GM21381 (cell line): ENCODE measurements at regions not wholly inside any gene's neighbourhood (a gene's known extent, or its start where the extent isn't known, plus 50 kb on each side); places are given as distances from the start of the nearest gene placed in this dataset.

ENCODE experiments used
- ATAC-seq: cut with Tn5 transposase; IDR thresholded peaks from one replicate; pipeline ENCODE4 v1.9.1; 2021; ENCODE audit warnings: mild to moderate bottlenecking, moderate library complexity; ENCODE audit not compliant: unreplicated experiment

DNA sequence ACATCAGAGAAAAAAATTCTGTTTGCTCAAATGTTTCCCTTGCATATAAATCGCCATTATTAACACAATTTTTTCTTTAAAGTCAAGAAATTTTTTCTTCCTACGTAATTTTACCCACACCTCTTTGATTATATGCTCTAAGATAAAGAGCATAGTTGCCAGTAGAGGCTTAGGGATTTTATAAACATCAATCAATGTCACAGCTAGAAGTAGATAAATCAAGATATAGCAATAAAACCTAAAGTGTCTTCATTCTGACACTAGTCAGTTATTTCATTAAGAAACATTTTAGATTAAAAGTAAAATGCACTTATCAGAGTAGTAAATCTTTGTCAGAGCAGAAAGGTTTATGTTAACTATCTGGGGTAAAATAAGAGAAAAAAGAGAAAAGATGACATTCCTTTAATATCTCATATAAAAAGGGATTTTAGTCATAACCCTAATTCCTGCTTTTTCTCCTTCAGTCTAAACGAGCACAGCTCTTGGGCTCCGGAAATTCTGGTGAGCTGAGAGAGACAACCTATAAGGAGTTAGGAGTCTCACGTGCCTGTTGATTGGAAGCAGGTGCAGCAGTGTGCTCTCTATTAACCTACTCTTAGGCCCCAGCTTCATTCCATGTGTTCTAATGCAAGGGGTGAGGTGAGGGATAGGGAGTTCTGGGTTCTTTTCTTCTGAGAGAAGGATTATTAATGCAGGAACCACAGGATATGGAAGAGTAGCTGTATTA, 172.4 kb upstream of the GULP1 start:
- no peak for ATAC-seq

DNA sequence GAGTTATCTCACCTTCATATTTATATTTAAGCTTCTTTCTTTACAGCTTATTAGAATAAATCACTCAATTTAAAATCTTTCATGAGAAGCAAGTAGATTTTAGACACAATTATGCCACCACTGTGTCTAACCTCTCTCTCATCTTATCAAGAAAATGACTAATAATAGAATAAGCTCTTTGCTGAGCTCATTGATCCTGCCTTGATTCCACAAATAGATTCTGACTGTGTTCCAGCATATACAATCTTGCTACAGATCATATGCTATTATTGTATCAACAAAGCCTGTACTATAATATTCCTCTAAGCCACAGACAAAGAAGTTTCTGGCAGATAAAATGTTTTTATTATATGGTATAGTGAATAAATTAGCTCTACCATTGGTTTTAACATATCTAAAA, 168.7 kb upstream of the GULP1 start:
- no peak for ATAC-seq

DNA sequence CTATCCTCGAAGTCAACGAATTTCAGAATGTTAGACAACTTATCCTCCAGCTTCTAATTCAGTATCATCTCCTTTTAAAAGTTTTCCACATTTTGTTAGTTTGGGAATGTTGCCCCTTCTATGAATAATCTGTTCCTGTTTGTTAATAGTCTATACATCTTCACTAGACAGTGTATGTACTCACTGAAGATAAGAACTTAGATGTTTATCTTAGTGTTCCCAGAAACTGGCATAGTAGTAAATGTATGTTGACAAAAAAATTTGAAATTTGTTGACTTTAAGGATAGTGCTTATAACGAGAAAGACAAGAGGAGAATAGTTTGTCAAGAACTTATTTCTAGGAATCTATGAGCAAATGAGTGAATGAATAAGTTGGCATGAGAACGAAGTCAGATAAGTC, 162.0 kb upstream of the GULP1 start:
- no peak for ATAC-seq

DNA sequence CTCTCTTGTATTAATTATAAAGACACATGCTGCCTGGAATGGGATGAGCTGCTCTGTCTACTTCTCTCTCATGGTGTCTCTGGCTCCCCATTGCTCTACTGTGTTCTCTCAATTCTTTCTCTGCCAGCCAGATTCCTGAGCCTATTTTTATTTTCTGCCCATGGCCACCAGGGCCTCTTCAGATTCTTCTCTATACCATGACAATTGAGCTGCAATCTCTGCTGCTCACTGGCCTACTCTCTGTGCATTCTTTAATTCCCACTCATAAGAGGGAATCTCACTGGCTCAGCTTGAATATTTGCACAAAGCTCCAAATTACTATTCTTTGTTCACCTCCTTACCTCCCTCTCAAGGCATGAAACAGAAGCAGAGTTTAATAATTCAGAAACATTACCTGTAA, 161.4 kb upstream of the GULP1 start:
- no peak for ATAC-seq

DNA sequence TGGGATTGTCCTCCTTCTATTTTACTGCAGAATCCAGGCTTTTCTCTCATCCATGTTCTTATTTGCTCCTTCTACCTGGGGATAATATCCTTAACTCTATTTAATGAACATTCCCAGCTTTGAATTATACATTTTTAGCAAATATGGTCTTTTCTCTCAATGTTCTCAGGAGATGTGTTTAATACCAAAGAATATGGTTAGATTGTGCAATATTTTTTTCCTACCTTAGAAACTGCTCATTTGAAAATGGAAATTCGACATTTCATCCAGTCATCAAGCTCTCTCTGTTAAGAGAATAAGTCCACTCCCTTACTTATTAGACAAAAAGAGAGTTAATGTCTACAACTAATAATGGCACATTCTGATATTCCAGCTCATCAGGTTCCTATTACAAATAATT, 160.4 kb upstream of the GULP1 start:
- no peak for ATAC-seq

DNA sequence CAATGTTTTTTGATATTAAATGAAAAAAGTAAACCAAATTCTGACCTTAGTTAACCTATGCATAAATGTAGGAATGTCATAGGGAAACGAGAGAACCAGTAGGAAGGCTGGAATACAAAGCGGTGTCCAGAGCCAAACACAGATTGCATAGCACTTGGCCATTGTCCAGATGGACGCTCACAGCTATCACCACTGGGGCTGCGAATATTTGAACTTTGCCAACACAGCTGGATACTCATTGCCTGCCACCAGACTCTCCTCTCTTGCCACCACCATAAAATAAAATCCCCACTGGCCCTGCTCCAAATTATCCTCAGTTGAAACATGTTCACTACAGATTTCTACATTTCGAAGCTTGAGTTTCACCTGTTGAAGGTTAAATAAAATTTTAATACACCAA, 159.3 kb upstream of the GULP1 start:
- no peak for ATAC-seq

DNA sequence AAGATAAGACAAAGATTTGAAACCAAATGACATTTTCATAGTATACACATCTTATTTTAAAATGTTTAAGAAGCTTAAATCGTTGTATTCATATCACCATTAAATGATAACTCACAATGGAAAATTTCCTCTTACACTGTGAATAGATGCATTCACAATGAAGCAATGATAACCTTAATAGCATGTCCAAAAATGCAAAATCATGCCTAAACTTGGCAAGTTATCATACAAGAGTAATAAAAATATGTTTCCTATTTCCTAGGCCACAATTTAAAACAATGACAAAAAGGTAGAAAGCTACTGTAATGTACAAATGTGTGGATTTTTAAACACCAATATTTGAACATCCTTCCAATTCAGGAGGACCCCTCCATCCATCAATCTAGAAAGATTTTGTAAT, 157.4 kb upstream of the GULP1 start:
- no peak for ATAC-seq

DNA sequence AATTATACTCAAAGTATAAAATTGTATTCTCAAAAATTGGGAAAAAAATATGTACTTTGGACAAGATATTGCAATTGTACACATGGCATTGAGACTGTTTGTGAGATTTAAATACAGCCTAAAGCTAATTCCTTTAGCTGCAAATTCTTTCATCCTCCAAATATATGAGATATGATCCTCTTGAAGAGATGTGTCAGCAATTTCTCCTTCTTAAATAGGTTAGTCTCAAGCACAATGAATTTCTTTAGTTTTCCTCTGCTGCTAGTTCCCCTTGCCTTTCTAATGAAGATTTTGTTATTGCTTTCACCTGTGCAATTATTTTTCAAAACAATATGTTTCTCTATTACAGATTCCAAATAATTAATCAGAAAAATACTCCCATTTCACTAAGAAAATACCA, 153.4 kb upstream of the GULP1 start:
- ATAC-seq: no peak

DNA sequence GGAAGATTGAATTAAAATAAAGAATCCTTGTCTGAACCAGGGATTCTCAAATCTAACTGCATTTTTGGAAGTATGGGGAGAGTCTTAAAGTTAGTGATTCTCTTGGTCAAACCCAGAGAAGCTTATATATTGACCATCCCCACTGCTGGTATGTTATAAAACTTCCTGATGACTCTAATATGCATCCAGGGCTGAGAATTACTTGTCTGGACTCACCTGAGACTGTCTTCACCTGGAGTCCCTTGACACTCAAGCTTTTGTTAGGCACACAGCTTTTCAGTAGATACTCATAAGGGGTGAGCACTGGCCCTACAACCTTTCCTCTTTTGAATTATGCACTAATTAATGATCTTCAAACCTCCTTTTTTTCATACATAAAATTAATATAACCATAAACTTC, 149.6 kb upstream of the GULP1 start:
- no peak for ATAC-seq

DNA sequence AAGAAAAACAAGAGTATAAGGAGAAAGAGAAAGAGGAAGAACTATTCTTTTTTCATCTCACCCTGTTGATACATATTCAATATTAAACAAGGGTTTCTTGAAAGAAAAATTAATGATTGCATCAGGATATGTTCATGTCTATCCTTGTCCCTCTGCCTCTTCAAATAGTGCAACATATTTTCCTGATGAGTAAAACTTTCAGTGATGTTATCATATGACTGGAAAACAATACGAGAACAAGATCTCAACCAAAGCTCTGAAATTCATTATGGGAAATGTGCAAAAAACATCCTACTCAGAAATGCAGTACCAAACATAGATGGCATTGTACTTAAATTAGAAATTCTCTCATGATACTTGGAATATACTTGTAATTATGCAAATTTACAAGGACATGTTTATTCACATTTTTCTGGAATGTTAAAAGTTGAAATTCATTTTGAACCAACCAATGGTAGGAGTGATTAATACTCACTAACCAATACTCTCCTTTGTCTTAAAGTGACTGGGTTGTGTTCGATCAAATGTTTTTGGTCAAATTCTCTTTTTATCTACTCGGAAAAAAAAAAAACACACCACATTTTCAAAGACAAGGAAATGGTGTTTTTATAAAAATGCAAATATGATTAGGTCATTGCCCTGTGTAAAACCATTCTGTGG, 148.9 kb upstream of the GULP1 start:
- ATAC-seq: no peak

DNA sequence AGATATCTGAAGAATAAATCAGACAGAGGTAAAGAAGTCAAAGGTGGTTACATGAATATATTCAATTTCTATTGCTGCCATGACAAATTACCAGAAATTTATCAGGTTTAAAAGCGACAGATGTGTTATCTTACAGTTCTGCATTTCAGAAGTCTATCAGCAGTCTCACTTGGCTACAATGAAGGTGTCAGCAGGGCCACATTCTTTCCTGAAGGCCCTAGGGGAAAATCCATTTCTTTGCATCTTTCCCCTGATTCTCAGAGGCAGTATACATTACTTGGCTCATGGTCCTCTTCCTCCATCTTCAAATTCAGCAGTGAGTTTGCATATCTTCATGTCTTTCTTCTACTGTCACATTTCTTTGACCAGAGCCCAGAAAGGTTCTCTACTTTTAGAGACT, 145.8 kb upstream of the GULP1 start:
- ATAC-seq: no peak

DNA sequence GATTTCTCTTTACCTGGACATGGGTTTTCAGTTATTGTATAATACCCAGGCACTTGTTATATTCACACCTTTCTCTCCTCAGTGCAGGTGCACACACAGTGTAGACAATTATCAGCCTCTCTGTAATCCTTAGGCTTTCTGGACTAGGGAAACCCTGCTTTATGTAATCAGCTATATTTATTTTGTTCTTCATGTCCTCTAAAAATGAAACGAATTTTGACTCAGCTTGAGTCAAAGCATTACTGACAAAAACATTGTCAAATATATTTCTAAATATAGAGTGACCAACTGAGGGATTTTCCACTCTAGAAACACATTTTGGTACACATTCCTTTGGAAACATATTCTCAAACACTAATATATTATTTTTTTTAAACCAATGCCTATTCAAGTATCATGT, 144.8 kb upstream of the GULP1 start:
- ATAC-seq: no peak

DNA sequence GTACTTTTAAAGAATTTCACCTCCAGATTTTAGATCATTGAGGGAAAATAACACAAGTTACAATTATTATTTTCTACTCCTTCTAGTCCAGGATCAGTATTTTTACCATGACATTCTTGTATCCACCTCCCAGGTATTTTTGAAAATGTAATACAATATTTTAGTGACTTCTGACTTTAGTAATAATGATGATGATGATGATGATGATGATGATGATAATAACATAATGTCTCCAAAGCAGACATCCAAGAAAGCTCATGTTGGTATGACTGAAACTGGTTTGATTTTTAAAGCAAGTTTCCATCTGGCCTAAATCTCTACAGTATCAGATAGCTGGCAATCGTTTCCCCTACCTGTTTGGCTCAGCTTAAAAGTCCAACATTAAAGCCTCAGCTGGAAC, 140.0 kb upstream of the GULP1 start:
- no peak for ATAC-seq

DNA sequence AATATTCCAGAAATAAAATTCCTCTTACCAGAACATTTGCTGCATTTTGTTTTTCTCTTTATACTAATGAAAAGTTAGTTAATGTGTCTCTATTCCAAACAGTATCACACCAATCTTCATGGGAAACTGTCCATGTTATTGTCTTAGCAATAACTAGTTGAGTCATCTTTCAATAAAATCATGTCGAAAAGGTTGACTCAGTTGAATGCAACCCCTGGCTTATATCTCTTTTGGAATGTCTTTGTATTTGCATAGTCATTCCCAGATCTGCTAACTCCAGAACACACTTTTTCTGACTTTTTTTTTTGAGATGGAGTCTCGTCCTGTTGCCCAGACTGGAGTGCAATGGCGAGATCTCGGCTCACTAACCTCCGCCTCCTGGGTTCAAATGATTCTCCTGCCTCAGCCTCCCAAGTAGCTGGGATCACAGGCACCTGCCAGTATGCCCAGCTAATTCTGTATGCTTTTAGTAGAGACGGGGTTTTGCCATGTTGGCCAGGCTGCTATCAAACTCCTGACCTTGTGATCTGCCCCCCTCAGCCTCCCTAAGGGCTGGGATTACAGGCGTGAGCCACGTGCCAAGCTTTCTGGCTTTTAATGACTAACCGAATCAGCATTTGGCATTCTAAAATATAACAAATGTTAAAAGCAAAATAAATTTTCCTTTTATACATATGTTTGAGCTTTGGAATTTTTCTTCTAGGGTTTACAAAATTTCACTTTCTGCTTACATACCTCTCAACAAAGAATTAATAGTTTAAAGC, 133.2 kb upstream of the GULP1 start:
- ATAC-seq: no peak

DNA sequence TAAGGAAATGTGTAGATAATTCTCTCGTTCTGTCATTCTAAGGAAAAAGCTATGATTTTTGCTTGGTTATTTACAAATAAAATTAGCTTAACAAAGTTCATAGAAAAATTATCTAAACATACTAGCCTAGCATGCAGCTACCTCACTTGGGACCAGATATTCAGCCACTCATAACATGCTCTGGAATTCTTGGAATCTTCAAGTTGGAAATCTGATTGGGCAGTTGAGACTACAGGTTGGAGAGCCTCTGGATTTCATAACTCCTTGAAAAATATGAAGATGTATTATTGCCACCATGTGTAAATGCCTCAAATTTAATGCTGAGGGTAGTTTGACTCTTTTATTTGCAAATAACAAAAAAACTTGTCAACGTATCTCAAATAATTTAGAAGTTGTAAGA, 132.2 kb upstream of the GULP1 start:
- no peak for ATAC-seq

DNA sequence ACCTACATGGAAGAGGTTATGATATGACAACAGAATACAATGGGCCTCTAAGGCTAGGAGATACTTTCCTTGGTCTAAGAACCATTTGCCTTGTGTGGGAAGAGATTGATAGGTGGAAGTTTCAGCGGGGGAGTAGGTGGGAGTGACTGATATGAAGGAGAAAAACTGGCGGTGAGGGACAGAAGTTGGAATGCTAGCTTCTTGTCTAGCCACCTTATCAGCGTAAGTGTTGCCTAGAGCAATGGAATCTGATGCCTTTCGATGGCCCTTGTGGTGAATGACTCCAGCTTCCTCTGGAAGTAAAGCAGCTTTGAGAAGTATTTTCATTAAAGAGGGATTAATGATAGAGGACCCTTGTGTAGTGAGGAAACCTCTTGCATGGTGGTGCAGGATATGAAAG, 121.3 kb upstream of the GULP1 start:
- ATAC-seq: no peak

DNA sequence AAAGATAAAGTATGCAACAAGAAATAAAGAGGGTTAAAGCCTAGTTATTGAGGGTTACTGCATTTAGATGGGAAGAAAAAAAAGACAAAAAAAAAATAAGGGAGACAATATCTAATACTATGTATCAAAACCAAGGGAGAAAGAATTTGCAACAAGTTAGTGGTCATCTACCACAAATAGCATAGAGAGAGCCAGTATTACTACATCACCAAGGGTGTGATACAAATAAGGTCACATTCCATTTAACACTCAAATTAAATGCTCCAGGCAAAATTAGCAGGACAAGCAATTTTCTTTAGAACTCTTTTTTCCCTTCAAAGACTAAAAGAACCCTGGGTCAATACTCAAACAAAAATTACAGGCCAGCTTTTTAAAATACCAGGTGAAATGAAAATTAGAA, 115.1 kb upstream of the GULP1 start:
- ATAC-seq: no peak

DNA sequence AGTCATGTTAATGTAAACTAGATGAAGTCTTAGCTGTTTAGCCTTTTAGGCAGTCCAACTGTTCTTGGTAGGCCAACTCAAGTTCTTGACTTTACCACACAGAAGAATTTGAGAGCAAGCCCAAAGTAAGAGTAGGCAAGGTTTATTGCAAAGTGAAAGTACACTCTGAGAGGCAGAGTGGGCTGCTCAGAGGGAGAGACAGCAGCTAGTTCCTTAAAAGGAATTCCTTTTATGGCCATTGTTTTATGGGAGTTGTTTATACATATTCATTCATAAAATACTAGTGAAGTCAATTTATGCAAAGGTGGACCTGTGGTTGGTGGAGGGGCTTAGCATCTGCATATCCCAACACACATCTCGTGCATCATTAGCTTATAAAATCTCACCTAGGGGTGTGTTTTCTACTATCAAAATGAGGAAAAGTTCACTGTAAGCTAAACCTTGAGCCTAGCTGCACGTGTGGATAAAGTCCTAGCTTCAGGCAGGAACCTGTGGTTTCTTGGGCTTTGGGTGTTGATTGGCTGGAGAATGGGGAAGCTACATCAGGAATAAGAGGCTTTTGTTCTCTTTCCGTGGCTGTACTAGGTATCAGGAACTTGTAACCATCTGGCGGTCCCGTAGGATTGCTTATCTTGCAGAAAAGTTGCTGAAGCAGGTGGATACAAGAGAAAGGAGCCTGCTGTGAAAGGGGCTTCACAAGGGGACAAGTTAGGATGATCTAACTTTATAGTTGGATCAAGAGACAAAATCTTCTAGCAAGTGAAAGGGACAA, 110.4 kb upstream of the GULP1 start:
- no peak for ATAC-seq

DNA sequence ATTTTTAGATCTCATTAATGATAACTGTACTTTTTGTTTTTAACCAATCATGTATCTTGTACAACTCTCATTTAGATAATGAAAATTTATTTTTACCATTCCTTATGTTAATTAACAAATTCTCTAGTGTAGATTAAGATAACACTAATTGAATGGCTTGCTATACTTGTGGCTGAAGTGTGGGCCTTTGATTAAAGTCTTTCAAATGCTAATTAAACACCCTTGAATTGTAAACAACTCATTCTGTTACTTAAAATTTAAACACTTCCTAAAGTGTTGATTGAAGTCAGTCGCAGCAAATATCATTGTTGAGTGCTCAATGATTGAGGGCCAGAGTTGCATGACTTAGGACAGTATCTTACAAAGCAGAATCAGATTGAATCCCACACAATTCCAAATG, 109.8 kb upstream of the GULP1 start:
- no peak for ATAC-seq

DNA sequence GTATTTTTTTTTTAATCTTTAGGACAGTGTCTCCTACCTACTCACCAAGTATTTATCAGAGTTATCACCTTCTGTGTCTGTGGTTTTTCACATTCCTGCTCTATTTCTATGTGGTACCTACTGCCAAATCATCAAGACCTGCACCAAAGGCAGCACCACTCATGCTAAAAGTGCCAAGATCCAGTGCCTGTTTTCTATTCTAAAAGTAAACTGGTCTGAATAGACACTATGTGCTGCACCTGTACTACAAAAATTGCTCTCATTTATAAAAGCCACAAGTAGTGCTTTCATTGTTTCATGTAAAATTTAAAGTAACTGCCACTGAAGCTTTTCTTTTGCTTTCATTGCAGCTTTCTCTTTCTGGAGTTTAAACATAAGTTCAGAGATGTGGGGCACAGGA, 103.9 kb upstream of the GULP1 start:
- no peak for ATAC-seq

DNA sequence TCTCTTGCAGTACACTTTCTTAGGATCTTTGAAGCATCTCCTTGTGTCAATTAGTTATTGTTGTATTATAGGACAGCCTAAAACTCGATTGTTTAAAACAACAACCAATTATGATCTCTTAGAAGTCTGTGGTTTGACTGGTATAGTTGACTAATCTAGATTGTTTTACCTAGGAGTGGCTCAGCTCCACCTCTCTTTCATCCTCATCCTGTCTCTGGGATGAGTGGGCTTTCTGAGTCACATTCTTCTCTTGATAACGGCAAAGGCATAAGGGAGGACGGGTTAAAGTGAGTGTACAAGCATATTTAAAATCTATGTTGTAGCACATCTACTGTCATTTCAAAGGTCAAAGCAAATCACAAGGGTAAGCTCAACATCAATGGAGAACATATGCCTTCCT, 102.3 kb upstream of the GULP1 start:
- no peak for ATAC-seq

DNA sequence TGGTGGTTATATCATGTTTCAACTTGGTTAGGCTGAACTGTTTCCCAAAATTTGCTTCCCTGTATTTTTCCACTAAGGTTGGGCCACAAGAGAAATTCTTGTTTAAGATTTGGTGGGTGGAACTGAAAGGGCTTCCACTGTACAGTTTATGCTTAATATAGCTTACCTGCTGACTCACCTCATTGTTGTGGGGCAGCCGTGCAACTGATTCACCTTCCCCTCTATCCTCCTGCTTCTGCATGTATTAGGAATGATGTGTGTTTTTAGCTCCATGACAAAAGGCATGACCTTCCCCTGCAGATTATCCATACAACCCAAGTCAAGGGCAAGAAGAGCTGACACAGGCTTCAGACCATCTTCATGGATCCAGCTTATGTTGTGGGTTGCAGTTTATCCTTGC, 98.4 kb upstream of the GULP1 start:
- ATAC-seq: no peak
